ENCODE measurements at regions not wholly inside any gene's neighbourhood (a gene's known extent, or its start where the extent isn't known, plus 50 kb on each side); places are given as distances from the start of the nearest gene placed in this dataset.
A peak's percentile ranks its signal among the peaks of the same experiment; 100 is the strongest.

DNA sequence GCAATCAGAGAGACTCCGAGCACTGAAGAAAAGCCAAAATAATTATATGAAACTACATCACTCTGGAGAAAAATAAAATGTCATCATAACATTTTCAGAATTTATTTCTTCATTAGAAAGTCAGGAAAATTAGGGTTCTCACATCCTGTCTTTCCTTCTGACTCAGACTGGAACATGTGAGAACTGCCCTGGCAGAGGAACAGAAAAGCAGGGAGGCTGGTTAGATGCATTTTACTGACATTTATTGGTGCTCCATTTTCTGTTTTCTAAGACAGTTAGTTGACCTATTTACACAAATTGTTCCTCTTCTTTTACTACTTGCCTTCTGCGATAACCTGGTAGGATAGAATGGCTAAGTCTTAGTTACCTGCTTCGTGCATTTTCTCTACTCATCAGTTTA is 58.6 kb upstream of the ANK3 start:
- intact Hi-C loops (cut with DNase I, micrococcal nuclease), result loop anchor here in 1 of 2 donors (5.0 kb wide), 1 partner anchor 199 kb away; no protein-coding TSS in a partner anchor
- no peaks in the 10 kb centered on the region for H3K4me1 ChIP-seq (ENCODE audit: low read depth)
- DNase-seq (no peak), ATAC-seq (no peak)
- H3K4me3 ChIP-seq, result no peak overlapping the region
- H3K9me3 ChIP-seq, result no peaks in the 10 kb centered on the region
- no peak for TF ChIP-seq CTCF (IDR thresholded peaks at IDR 0.05)
- H3K36me3 ChIP-seq (ENCODE audit: low read depth), result no peaks in the 10 kb centered on the region

DNA sequence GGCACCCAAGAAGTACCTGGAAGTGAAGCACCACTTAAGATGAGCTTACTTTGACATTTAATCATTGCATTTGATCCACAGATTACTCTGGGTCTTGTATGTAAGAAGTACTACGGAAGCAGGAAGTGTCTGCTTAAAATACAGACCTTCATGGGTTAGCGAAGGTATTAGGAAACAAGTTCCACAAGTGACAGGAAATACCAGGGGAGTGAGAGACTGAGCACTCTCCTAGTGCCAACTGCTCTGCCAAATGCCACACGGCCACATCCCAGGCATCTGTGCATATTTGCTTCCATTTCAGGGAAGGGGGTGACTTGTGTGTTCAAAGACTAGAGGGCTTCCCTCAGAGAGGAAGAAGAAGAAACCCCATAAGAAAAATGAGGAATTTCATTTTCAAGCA is 57.2 kb upstream of the ANK3 start:
- DNase-seq (no peak), ATAC-seq (peak; percentile 63)
- no peaks in the 10 kb centered on the region for H3K9me3 ChIP-seq
- no peaks in the 10 kb centered on the region for H3K36me3 ChIP-seq (ENCODE audit: low read depth)
- TF ChIP-seq CTCF (IDR thresholded peaks at IDR 0.05), result no peak
- no peak overlapping the region for H3K4me3 ChIP-seq
- intact Hi-C loops (cut with DNase I, micrococcal nuclease), result loop anchor here in 1 of 2 donors (5.0 kb wide), 1 partner anchor 200 kb away; no protein-coding TSS in a partner anchor
- H3K4me1 ChIP-seq (ENCODE audit: low read depth), result no peaks in the 10 kb centered on the region

DNA sequence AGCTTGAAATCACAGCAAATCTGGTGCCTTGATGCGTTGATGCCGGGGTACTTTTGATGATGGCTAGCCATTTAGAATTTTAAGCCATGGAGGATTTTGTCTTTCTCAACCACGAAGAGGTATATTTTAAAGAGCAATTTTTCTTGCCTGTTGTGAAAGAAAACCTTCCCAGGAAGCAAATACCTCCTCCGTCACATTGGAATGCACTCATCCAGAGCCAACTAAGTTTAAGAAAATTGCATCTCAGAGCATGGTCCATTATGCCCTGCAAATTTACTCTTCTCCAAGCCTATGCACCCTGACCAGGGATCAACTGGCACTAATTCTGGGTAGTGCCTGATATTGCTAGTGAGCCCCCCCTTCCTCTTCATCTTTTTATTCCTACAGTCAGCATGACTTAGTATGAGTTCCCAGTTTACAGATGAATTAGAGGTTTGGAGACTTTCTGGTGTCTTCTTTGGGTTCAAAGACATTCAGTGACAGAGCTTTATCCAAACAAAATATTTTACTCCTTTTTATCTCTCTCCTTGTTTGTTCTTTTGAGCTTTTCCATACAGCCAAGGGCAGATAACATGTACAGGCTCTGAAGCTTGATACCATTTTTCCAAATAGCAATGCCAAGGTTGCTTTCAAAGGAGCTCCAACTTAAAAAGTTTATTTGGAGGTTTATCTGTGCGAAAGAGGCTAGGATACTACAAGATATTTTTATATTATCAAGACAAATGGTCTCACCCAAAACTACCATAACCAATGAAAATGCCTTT is 56.6 kb upstream of the ANK3 start:
- no peaks in the 10 kb centered on the region for H3K36me3 ChIP-seq (ENCODE audit: low read depth)
- H3K4me3 ChIP-seq, result no peak overlapping the region
- ATAC-seq (no peak), DNase-seq (no peak)
- no peaks in the 10 kb centered on the region for H3K9me3 ChIP-seq
- intact Hi-C loops (cut with DNase I, micrococcal nuclease), result loop anchor here in 1 of 2 donors (5.0 kb wide), 1 partner anchor 201 kb away; no protein-coding TSS in a partner anchor
- no peaks in the 10 kb centered on the region for H3K4me1 ChIP-seq (ENCODE audit: low read depth)
- TF ChIP-seq CTCF (IDR thresholded peaks at IDR 0.05), result no peak

- Histone ChIP-seq H3K36me3 (ENCODE audit: low read depth) (no peaks in the 10 kb centered on the region), H3K4me1 (ENCODE audit: low read depth) (no peaks in the 10 kb centered on the region), H3K9me3 (no peaks in the 10 kb centered on the region), H3K4me3 (no peak overlapping the region)
- TF ChIP-seq CTCF (IDR thresholded peaks at IDR 0.05), result no peak
- DNase-seq (no peak), ATAC-seq (no peak)
- intact Hi-C loops (cut with DNase I, micrococcal nuclease), result loop anchor here (5.0 kb wide), 1 partner anchor 203 kb away; no protein-coding TSS in a partner anchor
These were observed 54.9 kb upstream of the ANK3 start for GRCh38 chr10:60444494-60445064.

GRCh38 chr10:60443346-60443745 is 53.7 kb upstream of the ANK3 start:
- Histone ChIP-seq H3K9me3 (no peaks in the 10 kb centered on the region), H3K4me1 (ENCODE audit: low read depth) (no peaks in the 10 kb centered on the region), H3K4me3 (no peak overlapping the region), H3K36me3 (ENCODE audit: low read depth) (no peaks in the 10 kb centered on the region)
- ATAC-seq, result no peak
- no peak for DNase-seq
- TF ChIP-seq CTCF (IDR thresholded peaks at IDR 0.05), result no peak
- intact Hi-C loops (cut with DNase I, micrococcal nuclease), result loop anchor here in 1 of 2 donors (5.0 kb wide), 1 partner anchor 204 kb away; no protein-coding TSS in a partner anchor

All from mucosa of descending colon (tissue), 3 donors.